ENCODE measurements at regions not wholly inside any gene's neighbourhood (a gene's known extent, or its start where the extent isn't known, plus 50 kb on each side); places are given as distances from the start of the nearest gene placed in this dataset.

GRCh38 chr14:94940263-94940993, 170.5 kb upstream of the GSC start:
- TF ChIP-seq CTCF (IDR thresholded peaks at IDR 0.05) (no peak), POLR2A (IDR thresholded peaks at IDR 0.05) (no peak)
